ENCODE measurements at regions not wholly inside any gene's neighbourhood (a gene's known extent, or its start where the extent isn't known, plus 50 kb on each side); places are given as distances from the start of the nearest gene placed in this dataset.
A peak's percentile ranks its signal among the peaks of the same experiment; 100 is the strongest.

DNA sequence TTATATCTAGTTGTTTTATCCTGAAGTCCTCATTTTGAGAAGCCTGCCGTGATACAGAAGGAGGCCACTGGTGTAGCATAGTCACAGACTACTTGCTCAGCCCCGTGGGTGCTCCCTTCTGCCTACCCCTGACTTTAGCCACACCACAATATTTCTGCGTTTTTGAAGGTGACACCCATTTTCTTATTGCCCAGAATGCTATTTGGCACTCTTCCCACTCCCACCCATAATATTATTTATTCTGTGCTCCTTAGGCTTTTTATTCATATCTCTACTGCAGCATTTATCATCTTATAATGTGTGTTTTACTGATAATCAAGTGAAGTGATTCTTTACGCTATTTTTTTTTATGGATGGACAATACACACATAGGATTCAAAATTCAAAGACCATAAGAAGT lies 107.3 kb downstream of the OR2B2 start:
- H3K27ac Mint-ChIP-seq = no peak overlapping the region; a peak in 1 of 7 replicates
- Histone ChIP-seq H3K18ac (ENCODE audit: insufficient read length, low read depth, low read length) (no peak overlapping the region), H3K14ac (ENCODE audit: insufficient read depth, low read length) (no peak overlapping the region), H3K27me3 (ENCODE audit: insufficient read depth, low read length) (no peaks in the 10 kb centered on the region), H3K4ac (ENCODE audit: low read depth, low read length) (no peak overlapping the region), H2BK5ac (ENCODE audit: insufficient read length, low read length) (no peak overlapping the region), H3K9me3 (ENCODE audit: control insufficient read depth, low read depth, low read length) (no peaks in the 10 kb centered on the region), H3T11ph (ENCODE audit: low read length) (no peak overlapping the region), H4K8ac (replicated peaks; ENCODE audit: insufficient read length, low read depth, low read length) (no peak overlapping the region), H3K56ac (ENCODE audit: insufficient read length, low read depth, low read length) (no peak overlapping the region), H3K23me2 (ENCODE audit: insufficient read length, low read depth, low read length, poor library complexity, severe bottlenecking) (peaks cover 7% of the 10 kb centered on the region), H2BK15ac (ENCODE audit: low read depth, low read length) (no peak overlapping the region), H3K4me1 (ENCODE audit: insufficient read depth, low read length) (no peaks in the 10 kb centered on the region), H4K20me1 (ENCODE audit: control insufficient read depth, insufficient read depth, insufficient read length) (no peaks in the 10 kb centered on the region), H3K4me2 (ENCODE audit: insufficient read depth, insufficient read length, low read length) (no peak overlapping the region), H2BK120ac (ENCODE audit: low read depth, low read length, poor library complexity, severe bottlenecking) (no peak overlapping the region), H3K9ac (ENCODE audit: extremely low read depth, insufficient read length, low read length) (no peak overlapping the region), H2AFZ (ENCODE audit: low read length) (no peak overlapping the region), H4K5ac (ENCODE audit: insufficient read length, low read depth, low read length) (no peak overlapping the region), H4K91ac (ENCODE audit: insufficient read length, low read depth, low read length) (no peak overlapping the region), H2AK5ac (ENCODE audit: insufficient read length, low read length) (no peak overlapping the region), H2BK20ac (ENCODE audit: low read depth, low read length, poor library complexity, severe bottlenecking) (no peak overlapping the region), H3K79me2 (ENCODE audit: insufficient read depth, low read length) (no peaks in the 10 kb centered on the region), H3K27ac (ENCODE audit: insufficient read length, low read depth, low read length) (no peak overlapping the region), H3K79me1 (ENCODE audit: insufficient read depth, low read depth, low read length, poor library complexity, severe bottlenecking) (no peaks in the 10 kb centered on the region), H3K23ac (ENCODE audit: insufficient read length, low read depth, low read length) (no peak overlapping the region), H2BK12ac (ENCODE audit: insufficient read length, low read depth, low read length) (no peak overlapping the region)
- no peaks in the 10 kb centered on the region for H3K36me3 Mint-ChIP-seq (ENCODE audit: insufficient read depth in 1 of 3, low read depth in 3 of 3)
- H3K9me3 Mint-ChIP-seq = no peaks in the 10 kb centered on the region
- WGBS (ENCODE audit: extremely low coverage, insufficient read length, low lambda C conversion rate) = no CpG with 5 or more reads among the region's 4 CpGs
- TF ChIP-seq, protein P1, sequence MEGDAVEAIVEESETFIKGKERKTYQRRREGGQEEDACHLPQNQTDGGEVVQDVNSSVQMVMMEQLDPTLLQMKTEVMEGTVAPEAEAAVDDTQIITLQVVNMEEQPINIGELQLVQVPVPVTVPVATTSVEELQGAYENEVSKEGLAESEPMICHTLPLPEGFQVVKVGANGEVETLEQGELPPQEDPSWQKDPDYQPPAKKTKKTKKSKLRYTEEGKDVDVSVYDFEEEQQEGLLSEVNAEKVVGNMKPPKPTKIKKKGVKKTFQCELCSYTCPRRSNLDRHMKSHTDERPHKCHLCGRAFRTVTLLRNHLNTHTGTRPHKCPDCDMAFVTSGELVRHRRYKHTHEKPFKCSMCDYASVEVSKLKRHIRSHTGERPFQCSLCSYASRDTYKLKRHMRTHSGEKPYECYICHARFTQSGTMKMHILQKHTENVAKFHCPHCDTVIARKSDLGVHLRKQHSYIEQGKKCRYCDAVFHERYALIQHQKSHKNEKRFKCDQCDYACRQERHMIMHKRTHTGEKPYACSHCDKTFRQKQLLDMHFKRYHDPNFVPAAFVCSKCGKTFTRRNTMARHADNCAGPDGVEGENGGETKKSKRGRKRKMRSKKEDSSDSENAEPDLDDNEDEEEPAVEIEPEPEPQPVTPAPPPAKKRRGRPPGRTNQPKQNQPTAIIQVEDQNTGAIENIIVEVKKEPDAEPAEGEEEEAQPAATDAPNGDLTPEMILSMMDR (conservative IDR thresholded peaks at IDR 0.05) = no peak
- peak overlapping the region in 1 of 2 experiments; percentile 17; a peak in 1 of 5 replicates for H3K4me3 Mint-ChIP-seq
- peaks cover 24 to 30% of the 10 kb centered on the region in 2 experiments for H3K4me1 Mint-ChIP-seq
- no peak for DNase-seq
- H3K27me3 Mint-ChIP-seq (ENCODE audit: low read depth) = no peaks in the 10 kb centered on the region; the same call in 1 of the 2 replicates
